HG03060 (cell line): ENCODE measurements at regions not wholly inside any gene's neighbourhood (a gene's known extent, or its start where the extent isn't known, plus 50 kb on each side); places are given as distances from the start of the nearest gene placed in this dataset.

Source experiments
- ATAC-seq: cut with Tn5 transposase; IDR thresholded peaks from one replicate; pipeline ENCODE4 v1.9.1; 2021; ENCODE audit warnings: low read depth, moderate number of reproducible peaks; ENCODE audit not compliant: unreplicated experiment

DNA sequence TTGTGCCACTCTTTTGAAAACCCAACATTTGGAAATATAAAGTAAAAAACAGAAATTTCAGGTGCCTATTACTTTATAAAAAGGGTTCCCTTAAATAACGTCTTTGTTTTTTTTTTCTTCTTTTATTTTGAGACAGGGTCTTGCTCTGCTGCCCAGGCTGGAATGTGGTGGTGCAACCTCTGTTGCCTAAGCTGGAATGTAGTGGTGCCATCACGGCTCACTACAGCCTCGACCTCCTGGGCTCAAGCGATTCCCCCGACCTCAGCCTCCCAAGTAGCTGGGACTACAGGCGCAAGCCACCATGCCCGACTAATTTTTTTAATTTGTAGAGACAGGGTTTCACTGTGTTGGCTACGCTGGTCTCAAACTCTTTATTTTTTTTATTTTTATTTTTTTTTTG, 110.2 kb upstream of the HNRNPU start:
- no peak for ATAC-seq

DNA sequence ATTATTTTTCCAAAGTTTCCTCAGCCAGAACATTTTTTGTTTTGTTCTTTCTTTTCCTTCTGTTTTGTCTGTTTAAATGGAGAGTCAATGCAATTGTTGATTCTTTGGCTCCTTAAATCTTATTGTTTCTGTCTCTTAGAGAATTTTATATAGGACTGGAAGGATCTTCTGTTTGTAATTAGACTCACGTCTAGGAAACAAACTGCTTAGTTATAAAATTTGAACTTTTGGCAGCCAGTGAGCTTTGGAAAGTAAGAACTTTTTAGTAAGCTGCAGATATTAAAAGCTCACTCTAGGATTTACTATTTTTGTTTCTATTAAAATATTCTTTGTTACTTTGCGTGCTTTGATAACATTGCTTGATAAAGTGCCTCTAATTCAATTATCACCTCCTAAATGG, 109.8 kb upstream of the HNRNPU start:
- ATAC-seq, result no peak

DNA sequence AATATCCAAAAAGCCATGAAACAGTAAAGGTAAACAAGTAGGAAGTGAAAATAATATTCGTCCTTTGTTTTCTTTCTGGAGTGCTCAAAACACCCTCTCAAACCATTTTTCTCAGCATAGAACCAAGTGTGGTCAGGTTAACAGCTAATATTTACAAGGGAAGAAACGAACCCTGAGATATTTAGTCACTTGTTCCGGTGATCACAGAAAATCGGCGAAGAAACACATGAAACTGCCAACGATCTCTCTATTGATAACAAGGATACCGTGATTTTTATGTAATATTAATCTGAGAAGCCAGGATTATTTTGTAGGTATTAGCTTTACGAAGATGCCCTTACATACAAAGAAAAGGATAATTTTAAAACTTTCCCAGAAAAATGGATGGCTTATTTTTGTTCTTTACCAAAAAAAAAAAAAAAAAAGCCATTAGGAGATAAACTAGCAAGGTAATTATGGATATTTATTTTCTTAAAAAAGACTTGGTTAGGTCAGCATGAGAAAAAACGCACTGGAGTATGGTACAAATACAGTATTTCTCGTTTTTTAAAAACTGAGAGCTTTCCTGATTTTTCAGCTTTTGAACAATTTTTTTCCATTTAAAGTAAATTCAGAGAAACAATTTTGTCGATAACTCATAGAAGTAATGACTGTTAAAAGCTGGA, 107.3 kb upstream of the HNRNPU start:
- ATAC-seq, result no peak

DNA sequence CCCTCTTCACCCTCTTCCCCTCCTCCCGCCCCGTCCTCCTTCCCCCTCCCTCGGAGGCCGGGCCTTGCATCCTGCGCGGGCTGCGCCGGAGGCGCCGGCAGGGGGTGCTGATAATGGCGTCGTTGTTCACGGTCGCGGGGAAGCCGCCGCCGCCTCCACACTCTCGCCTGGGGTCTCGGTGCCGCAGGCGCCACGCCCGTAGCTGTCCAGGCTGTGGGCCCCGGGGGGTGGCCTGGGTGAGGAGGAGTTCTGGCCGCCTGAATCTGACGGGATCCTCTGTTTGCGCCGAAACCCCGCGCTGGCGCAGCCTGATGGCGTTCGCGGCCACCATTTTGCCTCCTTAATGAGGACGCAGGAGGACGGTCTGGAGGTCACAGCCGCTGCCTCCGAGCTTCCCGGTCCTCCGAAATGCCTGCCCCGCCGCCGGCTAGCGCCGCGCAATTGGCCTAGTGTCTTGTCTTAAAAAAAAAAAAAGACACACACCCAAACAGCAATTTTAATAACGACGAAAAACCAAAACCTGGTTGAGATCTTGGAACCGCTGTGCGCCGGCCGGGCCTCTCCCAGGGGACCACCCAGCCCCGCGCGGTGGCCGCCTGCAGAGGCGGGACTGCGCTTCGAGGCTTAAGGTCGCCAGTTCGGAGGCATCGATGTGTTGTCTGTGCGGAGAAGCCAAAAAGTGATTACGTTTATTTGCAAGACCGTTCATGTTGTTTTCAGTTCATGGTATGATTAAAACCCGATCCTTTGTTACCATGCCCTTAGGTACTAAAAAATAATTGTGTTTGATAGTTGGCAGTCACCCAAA, 106.6 kb upstream of the HNRNPU start:
- peak; percentile 63 for ATAC-seq

DNA sequence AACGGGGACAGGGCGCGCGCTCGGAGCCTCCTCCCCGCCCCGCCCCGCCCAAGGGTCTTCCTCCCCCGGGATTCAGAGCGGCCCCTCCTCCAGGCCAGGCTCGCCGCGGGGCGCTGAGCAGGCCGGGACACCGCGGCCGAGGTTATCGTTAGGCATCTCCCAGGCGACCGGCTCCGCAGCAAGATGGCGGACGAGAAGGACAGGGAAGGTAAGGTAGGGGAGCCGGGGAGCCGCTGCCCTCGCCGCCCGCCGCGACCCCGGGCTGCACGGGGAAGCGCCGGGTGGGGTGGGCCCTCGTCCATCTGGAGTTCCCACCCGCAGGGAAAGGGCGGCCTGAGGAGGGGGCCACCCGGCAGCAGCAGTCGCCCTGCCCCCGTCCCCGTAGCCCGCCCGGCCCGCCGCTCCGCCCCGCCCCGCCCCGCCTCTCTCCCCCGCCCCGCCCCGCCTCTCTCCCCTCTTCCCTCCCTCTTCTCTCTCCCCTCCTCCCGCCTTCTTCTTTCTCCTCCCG, 105.9 kb upstream of the HNRNPU start:
- ATAC-seq, result peak; percentile 45

DNA sequence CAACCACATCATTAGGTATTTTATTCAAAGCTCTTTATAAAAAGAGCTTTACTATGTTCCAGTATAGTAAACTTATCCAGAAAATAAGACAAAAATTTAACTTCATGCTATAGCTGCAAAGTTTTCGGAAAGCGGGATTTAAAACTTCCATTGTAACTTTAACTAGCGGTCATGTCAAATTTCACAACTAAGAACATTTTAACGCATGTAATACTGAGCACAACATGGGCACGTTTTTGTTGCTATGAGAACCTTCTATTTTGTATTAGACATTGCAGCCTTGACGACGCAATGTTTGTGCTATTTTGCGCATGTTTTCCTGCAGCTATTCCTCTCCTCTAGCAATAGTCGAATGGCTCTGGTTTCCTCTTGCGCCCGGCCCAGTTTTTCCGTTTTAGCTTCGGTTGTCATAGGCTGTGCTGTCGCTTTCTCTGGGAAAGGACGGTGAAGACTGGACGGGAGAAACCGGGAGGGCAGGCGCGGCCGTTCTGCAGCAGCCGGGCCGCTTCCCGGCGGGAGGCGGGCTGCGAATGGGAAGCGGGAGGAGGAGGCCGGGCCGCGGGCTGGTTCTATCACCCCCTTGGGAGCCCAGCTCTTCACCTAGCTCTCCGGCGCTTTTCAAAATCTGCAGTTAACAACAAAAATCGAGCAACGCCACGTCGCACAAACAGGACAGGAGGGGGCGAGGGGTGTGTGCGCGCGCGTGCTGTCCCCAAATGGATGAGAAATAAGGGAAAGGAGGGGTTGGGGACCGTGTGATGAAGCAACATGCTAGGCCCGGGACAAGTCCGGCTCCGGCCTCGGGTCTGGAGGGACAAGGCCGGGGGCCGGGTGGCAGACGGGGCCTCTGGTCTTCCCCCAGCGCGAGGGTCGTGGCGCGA, 105.3 kb upstream of the HNRNPU start:
- peak; percentile 1 for ATAC-seq

DNA sequence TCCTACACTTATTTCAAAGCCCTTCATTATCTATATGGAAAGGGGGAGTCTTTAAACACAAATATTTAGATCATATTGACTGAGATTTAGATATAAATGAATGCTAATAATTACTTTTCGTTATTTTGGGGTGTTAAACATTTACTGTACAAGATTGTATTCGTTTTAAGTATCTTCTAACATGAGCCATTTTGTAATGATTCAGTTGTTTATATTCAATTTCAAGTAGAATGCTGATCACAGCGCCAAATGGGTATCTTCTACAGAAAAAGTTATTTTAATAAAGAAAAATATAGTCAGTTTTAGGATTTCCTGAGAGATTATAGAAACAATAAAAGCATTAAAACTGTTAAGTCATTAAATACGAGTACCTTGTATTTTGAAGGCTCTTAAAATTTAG, 104.5 kb upstream of the HNRNPU start:
- no peak for ATAC-seq

DNA sequence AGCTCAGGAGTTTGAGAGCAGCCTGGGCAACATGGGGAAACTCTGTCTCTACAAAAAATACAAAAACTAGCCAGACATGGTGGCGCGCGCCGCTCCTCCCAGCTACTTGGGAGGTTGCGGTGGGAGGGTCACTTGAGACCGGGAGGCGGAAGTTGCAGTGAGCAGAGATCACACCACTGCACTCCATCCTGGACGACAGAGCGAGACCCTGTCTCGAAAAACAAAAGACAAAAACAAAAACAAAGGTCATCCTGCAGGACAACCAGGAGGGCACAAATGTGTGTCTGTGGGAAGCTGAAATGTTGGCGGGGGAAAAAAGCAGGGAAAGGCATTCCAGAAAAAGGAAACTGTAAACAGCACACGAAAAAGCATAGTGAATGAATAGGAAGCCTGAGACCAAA, 104.1 kb upstream of the HNRNPU start:
- no peak for ATAC-seq

DNA sequence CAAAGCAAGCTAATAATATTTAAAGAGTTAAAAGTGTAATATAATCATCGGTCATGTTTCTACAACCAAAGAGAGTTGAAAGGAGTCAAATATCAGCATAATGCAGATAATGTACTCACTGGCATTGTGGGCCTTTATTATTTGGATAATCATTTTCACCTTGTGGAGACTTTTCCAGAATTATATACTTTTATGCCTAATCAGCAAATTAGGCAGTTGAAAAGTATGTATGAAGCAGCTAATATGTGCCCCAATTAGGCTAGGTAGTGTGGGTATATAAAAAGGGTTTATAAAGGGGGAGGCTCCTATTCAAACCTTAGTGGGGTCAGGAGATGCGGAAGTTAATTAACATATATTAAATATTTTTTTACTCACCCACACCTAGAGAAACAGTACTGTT, 102.8 kb upstream of the HNRNPU start:
- no peak for ATAC-seq

DNA sequence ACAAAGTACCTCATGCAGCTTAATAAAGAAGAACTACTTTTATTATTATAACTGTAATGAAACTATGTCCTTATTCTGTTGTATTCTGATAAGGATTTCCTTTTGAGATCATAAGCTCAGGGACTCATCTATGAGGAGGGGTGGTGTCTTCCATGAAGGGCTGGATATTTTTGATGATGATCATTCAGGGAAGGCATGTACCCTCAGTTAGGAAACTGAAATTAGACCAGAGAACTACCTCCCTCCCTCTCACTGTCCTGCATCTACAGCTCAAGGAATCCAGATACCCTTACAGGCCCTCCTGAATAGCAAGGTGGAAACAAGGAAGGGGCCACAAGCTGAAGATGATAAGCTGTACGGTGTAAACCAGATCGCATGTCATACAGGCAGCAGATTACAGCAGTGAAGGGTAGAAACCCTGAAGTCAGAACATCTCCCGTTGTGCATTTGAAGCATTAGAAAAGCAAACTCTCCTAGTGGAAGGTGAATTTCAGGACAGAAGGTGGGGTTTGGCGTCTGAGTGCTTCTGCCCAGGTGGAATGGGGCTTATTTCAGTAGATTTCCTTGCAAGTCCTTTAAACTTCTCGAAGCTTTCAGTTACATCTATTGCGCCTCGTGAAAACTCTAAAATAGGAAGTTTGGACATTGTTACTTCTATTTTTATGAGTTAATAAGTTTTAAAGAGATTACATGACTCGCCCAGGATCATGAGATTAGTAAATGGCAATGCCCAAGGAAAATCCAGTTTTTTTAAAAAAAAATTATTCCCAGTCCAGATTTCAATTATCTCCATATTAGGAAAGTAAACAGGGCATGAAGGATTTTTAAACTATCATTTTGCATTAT, 101.1 kb upstream of the HNRNPU start:
- no peak for ATAC-seq

DNA sequence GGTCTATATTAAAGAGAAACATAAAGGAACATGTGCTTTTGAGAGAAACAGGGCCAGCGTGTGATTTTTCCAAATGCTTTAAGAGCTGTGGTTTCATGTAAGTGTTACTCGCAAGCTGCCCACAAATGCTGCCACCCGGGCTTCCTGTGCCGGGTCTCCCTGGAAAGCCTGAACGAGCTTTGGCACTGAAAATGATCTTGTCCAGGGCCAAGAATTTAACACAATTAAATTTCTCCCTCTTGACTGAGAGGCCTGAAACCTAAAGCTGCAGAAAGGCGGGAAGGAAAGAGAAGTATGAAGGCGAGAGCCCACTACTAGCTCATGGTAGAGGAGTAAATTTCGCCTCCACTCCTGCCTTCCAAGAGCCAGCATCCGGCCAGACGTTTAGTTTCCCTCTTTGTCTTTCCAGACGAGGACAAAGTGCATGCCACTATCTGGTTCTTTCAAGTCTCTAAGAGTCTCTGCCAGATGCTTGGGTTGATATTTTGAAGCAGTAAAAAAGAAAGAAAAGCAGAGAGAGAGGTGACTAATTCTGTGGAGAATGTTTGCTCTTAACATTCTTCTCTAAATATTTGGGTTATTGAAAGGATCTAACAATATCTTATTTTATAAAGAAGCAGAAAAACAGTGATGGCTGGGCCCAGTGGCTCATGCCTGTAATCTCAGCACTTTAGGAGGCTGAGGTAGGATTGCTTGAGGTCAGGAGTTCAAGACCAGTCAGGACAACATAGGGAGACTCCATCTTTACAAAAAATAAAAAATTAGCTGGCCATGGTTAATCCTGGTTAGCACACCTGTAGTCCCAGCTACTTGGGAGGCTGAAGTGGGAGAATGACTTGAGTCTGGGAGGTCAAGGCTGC, 100.0 kb upstream of the HNRNPU start:
- no peak for ATAC-seq

DNA sequence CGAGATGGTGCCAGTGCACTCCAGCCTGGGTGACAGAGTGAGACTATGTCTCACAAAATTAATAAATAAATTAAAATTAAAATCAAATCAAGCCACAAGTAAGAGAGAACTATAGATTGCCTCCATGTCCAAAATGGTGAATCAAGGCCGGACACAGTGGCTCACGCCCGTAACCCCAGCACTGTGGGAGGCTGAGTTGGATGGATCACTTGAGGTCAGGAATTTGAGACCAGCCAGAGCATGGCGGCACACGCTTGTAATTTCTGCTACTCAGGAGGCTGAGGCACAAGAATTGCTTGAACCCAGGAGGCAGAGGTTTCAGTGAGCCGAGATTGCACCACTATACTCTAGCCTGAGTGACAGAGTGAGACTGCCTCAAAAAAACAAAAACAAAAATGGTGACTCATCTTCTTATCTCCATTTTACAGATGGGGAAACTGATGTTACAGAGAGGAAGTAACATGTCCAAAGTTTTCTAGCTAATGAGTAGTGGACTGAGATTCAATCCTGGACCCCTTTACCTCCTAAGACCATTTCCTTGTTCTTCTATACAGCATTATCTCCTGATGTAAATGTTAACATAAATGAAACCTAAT, 99.0 kb upstream of the HNRNPU start:
- no peak for ATAC-seq

DNA sequence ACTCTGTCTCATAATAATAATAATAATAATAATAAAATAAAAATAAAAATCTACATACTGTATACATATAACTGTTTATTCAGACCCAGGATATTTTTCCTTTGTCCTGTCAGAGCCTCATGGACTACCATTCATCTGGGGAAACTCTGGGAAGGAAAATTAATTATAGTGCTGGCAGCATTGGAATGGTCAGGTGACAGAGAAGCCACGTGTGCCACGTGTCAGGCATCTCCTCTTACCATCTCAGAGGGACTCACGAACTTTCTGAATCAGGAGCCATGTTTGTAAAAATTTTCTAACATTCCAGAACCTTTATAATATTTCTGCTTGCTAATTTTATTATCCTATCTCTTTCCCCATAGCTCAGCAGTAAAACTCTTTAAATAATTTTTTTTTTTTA, 97.8 kb upstream of the HNRNPU start:
- ATAC-seq, result no peak

DNA sequence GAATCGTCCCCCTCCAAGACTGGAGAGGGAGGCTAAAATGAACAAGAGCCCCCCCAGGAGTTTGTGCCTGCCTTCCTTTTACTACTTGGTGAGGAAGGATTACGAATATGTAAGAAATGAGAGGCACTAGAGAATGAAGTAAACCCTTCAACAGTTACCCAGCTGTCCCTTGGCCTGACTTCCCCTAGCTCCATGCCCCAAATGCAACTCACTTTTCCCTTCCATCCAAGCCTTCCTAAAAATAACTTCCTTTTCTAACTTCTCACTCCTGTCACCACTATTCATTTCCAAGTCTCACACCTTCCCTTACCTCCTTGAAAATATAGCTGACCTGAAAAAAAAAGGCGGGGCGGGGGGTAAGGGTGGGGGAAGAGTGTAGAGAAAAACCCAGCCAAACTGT, 96.6 kb upstream of the HNRNPU start:
- ATAC-seq, result no peak

DNA sequence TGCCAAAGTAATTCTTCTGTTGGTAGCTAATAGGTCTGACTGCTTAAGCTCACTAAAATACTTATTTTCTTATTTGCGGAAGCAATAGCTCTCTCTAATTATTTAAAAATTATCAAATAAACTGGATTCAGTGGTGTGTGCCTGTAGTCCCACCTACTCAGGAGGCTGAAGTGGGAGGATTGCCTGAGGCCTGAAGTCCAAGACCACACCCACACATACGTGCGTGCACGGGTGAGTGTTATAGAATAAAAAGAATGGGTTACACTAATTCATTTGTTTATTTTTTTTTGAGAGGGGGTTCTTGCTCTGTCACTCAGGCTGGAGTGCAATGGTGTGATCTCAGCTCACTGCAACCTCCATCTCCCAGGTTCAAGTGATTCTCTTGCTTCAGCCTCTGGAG, 94.2 kb upstream of the HNRNPU start:
- no peak for ATAC-seq

DNA sequence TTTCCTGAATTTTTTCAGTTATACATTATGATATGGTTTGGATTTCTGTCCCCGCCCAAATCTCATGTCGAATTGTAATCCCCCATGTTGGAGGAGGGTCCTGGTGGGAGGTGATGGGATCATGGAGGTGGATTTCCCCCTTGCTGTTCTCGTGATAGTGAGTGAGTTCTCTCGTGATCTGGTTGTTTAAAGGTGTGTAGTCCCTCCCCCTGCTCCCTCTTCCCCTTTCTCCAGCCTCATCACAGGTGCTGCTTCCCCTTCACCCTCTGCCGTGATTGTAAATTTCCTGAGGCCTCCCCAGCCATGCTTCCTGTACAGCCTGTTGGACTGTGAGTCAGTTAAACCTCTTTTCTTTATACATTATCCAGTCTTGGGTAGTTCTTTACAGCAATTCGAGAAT, 93.2 kb upstream of the HNRNPU start:
- no peak for ATAC-seq

DNA sequence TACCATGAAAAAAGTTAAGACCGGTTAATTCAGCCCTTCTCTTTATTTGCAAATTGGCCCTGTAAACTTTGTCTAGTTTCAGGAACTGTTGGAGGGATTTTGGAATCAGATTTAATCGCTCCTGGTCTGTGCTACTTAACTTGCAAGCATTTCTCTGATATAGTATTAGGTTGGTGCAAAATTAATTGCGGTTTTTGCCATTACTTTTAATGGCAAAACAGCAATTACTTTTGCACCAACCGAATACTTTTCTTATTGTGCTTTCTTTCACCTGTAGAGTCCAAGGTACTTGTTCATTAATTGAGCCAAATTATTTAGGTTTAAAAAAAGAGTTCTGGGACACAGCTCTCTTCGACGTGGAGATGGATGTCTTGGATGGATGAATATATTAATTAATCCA, 92.8 kb upstream of the HNRNPU start:
- ATAC-seq, result no peak

DNA sequence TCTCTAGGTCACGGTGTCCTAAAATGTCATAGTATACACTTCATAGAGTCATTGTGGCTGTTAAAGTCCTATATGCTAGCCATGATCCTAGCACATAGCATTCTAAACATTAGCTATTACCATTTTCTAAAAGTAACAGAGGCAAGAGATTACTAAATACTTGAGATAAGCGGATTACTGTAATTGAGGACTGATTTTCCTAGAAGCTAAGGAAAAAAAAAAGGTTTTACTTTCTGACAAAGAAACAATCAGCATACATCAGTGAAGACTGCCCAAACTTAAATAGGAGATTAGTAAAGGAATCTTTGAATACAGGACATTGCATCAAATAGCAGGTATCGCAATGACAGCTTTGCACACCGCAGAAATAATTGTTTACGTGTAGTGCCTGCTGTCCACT, 91.3 kb upstream of the HNRNPU start:
- ATAC-seq, result no peak

DNA sequence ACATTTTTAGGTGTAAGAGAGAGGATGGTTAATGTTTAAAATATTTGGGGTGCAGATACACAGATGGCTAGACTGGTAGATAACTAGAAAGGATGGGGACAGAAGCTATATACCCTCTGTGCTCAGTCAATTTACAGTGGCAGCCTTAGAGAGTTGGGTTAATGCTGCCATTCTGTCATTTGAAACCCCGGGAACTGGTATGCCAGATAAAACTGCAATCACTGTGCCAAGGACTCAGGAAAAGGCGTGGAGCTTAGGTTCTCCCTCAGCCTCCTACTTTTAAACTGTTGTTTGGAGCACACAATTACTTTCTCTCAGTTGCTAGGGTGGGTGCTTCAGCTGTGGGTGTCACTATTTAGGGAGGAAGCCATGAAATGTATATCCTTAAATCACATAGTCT, 90.0 kb upstream of the HNRNPU start:
- ATAC-seq, result no peak
